NCI-H2227 (cell line): ENCODE measurements at regions not wholly inside any gene's neighbourhood (a gene's known extent, or its start where the extent isn't known, plus 50 kb on each side); places are given as distances from the start of the nearest gene placed in this dataset.

ENCODE experiments used
- DNase-seq: peaks from one replicate; lab custom pipeline; 2025; ENCODE audit not compliant: unreplicated experiment; lab: John Stamatoyannopoulos, UW

DNA sequence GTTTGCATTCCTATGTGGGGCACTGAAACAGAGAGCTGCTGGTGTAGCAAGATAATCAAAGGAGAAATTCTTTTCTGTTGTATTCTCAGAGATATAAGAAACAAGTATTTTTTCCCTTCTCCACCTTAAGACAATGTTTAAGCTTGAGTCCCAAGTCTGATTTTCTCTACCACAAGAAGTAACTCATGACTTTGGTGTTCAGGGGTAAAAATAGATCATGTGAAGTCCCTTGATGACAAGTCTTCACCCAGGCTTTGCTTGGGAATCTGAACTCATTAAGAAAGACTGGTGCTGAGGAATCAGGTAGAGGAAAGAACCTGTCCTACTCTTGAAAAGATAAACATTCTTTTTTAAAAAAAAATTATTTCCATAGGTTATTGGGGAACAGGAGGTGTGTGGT, 205.6 kb downstream of the ALDH8A1 start:
- no peak for DNase-seq

DNA sequence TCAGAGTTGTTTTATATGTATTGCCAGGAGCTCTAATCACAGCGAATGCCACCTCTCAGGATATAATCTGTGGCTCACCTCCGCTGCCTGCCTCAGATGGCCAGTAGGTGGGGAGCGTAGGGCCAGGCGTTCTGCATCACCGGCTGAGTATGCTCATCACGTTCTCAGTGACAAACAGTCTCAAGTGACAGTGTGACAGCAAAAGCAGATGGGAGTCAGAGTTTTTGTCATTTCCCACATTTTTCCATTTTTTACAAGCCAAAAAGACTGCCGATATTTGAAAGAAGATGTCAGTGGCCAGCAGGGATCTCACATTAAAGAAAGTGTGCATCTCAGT, 208.7 kb downstream of the ALDH8A1 start:
- DNase-seq = no peak

DNA sequence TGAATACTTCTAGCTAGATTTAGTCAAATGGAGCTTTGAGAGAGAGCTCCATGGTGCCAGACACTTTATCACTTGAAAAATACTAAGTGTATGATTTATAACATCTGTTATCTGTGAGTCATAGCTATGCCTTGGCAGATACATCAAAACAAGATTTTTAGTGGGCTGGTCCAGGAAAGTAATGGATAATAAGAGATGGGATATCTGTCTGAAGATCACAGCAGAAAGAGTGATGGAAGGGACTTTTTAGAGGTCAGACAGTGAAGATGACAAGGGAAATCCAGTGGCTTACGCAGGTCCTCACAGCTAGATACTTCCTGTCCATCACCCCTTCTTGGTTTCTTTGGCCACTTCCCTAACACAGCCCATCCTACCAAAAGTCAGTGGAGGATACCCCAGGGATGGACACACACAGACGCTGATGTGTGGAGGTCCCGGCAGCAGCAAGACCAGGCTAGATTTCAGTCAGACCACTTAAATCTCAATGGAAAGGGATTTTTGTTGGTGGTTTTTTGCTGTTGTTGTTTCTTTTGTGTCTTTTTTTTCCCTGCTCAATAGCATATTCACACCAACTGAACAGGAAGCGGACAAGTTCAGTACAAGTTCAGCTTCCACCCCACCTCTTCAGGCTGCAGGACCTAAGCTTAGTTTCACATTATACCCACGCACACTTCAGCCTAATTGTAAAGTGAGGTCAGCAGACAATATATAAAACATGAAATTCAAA, 209.3 kb downstream of the ALDH8A1 start:
- no peak for DNase-seq

DNA sequence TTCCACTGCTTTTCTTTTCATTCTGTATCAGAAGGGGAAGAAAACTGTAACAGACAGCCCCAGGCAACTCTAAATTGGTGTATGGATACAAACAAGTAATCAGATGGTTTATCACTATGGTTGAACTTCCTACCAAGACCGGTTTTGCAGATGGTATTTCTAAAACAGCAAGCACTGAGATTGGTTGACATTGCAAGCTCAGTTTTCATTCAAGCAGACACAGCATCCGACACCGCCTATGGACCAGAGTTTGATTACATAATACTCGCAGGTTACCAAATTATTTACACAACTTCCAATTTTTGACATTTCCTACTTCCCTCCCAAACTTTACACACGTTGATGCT, 209.9 kb downstream of the ALDH8A1 start:
- no peak for DNase-seq

DNA sequence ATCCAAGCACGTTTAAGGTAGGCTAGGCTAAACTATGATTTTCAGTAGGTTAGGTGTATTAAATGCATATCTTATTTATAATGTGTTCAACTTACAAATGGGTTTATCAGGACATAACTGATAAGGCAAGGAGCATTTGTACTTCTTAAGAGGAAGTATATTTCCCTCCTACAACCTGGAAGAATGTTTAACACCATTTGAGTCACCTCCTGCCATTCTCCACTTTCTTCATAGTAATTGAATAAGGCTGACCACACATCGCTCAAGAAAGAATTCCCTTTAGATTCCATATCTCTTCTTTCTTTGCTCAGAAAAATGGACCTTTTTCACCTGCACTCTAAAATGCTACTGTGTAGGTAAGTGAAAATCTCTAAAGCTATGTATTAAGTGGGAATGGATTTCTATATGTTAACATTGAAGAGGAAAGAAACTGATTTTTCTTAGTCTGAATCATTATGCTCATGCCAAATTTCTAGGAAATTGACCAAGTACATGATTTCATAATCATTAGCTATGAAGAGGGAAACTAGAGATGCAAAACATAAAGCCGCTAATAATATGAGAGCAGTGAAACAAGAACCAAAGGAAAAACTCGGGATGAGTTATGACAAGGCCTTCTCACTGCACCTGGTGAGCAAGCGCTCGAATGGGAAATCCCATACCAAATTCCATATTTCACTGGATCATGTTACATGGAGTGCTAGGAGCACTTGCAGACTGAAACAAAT, 210.4 kb downstream of the ALDH8A1 start:
- no peak for DNase-seq

DNA sequence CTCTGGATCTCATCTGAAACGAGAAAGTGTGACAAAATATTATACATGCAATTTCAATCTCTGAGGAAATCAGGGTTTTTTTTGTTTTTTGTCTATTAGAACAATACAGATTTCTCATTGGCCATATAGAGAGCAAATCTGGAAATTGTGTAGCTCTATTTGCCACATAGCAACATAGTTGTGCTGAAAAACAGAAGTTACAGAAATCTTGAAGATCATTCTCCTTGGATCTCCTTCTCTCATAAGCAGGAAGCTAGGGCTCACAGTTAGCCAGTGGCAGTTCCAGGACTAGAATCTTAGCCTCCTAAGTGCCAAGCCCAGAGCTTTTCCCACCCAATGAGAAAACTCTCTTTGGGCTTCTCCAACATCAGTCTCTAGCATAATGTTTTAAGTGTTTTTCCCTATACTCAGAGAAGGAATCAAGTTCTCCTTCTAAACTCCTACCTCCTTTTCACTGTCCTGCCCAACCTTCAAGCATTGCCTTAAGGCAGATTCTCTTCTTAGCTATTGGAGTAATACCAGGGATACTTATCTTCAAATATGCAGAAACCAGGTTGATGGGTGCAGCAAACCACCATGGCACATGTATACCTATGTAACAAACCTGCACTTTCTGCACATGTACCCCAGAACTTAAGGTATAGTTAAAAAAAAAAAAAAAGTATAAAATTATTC, 211.6 kb downstream of the ALDH8A1 start:
- no peak for DNase-seq

DNA sequence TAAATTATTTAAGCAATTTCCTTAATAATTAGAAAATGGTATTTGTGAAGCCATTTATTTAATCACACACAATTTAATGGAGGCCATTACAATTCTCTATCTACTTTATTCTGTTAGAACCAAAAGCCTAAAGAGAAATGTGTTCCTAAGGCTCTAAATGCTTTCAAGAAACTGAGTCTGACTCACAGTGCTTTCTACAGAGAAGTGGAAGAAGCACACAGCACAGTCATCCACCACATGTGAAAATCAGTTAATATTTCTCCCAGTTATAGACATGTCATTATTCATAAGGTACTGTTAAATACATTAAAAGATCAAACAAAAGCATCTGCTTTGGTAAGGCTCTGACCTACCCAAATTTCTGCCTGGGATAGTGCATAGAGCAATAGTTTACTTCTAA, 214.4 kb downstream of the ALDH8A1 start:
- DNase-seq = no peak

DNA sequence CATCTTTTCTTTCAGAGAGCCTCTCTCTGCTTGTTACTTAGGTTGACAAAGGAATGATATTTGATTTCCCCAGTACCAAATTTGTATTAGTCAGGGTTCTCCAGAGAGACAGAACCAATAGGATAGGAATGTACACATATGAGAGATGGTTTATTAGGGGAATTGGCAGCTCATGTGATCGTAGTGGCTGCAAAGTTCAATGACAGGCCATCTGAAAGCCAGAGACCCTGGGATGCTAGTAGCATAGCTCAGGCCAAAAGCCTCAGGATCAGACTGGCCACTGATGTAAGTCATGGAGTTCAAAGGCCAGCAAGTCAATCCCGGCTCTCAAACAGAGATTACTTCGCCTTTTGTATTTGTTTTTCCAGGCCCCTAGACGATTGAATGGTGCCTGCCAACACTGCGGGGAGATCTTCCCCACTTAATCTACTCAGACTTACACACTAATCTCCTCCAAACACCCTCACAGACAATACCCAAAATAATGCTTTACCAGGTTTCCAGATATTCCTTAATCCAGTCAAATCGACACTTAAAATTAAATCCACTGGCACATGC, 215.5 kb downstream of the ALDH8A1 start:
- DNase-seq = no peak

DNA sequence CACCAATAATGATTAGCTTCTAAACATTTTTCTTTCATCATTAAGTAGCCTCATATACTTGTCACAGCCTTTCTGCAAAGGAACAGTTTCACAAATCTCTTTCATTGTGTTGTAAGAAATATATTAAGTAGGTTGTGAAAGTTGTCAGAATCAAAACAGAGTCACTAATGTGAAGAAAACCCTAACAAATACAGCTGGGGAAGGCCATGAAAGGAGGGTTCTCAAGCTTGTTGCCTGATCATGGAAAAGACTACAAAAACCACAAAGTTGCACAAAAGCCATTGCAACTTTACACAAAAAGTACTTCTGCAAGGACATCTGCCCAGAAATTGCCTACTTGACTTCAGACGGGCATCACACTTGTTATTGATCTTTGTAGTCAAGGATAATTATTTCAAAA, 216.1 kb downstream of the ALDH8A1 start:
- DNase-seq = no peak

DNA sequence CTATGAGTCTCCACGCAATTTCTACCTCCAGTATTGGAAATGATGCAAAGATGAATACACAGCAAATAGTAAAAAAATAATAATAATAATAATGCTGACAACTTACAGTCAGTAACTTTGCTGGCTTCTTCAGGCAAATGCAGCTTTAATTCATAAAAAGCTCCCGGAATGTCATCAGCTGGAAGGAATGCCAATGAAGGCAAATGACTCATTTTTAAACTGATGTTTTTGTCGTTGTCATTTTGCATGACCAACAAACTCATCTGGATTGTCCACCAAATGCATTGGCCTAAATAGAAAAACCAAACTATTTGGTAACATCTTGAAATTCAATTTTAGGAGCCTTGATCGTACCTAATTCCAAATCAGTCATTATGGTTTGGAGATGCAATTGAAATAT, 217.1 kb downstream of the ALDH8A1 start:
- no peak for DNase-seq

DNA sequence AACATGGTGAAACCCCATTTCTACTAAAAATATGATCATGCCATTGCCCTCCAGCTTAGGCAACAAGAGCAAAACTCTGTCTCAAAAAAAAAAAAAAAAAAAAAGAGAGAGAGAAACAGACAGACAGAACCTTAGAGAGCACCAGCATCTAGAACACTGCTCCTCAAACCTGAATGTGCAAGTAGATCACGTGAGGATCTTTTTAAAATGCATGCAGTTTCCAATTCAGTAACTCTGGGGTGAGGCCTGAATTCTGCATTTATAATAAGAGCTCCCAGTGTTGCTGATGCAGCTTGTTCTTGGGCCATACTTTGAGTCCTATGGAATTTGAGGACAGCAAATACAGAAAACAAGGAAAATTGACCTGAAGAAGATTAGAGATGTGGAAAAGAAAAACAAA, 218.3 kb downstream of the ALDH8A1 start:
- no peak for DNase-seq

DNA sequence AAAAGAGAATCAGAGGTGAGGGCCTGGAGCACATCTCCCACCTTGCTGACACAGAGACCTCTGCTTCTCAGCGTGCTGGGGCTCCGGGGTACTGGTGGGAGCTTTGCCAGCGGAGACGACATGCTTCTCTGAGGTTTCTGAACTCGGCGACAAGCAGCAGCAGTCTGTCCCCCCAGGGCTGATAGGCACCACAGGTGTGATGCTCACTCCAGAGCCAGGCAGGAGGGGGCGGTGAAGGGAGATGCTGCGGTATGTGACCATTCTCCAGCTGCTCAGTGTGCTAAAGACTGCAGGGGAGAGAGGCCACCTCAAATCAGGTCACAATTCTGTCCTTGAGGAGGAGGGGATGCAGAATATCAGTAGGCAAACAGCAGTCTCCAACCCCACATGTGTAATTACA, 219.9 kb downstream of the ALDH8A1 start:
- no peak for DNase-seq

DNA sequence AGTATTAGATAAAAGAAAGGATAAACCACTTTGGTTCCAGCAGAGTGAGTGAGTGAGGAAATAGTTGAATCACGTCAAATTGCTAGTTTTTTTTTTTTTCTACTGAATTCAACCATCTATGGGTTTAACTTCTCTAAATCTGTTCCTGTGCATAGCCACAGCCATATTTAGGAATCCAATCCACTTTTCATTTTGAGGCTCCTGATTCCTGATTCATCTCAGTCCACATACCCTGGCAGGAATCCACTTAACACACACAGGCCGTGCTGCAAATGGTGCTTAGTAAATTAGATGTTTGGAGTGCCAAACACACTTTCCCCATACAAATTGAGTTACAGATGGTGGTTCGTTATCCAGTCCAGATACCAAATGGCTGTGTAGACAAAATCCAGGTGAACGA, 220.3 kb downstream of the ALDH8A1 start:
- no peak for DNase-seq

DNA sequence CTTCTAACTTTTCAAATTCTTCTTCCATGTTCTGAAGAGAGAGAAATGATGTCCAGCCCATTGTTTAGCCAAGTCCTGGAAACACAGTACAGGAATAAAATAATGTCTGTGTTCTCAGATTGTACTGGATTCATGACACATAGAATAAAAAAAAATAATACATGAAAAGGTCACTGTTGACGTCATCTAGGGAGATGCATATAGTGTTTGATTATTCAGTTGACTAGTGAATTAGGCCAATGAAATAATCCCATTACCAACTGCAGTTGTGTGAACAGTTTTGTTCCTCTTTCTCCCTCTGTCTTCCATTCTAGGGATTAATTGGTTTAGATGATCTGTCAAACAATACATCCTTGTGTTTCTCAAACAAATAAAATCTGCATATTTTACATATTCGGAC, 222.8 kb downstream of the ALDH8A1 start:
- DNase-seq = no peak

DNA sequence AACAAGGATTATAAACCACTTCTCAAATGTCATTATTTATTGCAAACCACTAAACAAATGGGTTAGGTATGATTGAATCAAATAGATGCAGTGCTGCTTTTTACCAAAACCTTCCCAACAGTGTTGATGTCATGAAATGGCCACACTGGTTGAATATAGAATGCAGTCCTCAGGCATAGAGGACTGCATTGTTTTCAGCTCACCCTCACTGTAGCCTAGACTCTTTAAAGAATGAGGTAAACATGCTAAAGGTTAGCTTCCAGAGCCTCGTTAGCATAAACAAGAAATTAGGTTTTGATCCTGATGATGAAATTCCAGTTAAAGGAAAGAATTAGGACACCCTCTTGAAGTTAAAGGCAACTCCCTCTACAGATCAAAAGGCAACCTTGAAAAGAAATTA, 224.3 kb downstream of the ALDH8A1 start:
- no peak for DNase-seq

DNA sequence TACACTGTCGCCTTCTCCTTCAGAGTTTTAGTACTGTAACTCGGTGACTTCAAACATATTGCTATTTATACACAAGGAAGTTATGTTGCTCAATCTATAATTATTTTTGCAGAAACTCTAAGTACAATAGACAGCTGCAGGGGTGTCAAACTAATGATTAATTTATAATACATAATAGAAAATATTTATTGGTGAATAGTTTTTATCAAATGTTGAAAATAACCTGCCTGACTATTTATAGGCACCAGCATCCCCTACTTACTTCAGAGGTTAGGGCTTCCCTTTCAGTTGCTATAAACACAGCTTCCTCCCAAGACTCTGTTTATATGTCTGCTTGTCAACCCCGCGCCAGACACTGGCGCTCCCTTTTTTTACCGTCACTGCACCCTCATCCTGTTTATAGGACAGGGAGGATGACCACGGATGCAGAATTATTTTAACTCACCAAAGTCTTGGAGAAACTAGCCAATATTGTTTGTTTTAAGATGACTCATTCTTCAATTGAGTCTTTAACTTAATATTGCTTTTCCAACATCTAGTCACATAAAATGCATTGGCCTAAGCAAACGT, 225.0 kb downstream of the ALDH8A1 start:
- DNase-seq = no peak

DNA sequence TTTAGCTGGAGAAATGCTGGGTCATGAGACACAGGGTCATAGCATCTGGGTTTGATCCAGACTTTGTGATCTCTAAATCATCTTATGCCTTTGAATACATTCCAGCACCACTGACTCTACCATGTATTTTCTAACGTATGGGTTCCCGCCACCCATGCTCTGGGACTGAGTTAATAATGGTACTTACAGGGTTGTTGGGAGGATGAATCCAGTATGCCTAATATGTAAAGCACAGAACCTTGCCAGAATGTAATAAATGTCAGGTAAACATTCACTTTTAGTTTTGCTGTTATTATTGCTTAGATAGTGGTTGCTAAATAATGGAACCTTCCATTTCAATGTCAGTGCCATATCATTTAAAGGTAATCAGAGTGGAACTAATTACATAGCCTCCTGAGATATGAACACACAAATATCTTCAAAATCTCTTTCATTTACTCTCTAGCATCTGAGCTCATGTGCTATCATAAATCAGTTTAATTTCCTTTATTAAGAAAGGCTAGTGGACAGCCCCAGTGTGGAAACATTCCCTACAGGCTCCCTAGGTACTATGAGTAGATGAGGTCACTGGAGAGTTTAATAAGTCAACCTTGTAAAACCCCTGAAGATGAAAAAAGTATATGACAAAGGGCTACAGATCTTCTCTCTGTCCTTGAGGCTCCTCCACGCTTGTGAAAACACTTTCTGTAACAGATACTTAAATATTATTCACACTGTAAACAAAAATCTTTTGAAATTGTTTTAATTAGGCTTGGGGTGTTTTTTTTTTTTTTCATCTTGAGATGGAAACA, 226.6 kb downstream of the ALDH8A1 start:
- DNase-seq = no peak

DNA sequence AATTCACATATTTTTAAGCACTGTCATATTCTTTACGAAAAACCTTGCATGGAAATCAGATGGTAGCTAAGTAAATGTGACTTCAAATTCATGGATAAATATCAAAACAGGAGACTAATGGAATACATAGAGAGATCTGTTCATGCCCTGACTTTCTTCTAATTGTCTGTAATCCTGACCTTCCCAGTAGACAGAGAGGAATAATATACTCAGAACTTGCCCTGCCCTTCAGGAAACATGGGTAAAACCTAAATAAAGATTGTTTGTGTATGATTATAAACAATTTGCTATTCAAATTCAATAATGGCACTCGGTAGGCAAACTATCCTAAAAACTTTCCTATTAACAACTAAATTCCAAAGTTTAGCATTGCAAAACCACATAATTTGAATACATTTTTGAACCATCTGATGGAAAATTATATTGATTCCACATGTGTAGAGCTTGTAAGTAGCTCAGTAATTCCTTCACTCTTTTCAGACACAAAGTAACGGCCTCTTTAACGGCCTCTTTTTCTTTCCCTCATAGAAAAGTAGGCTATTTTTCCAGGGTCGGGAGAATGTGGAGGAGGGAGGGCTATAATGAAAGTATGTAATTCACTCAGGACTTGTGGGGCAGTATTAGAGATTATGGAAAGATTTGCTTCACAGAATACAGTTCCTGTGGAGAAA, 227.6 kb downstream of the ALDH8A1 start:
- DNase-seq = no peak

DNA sequence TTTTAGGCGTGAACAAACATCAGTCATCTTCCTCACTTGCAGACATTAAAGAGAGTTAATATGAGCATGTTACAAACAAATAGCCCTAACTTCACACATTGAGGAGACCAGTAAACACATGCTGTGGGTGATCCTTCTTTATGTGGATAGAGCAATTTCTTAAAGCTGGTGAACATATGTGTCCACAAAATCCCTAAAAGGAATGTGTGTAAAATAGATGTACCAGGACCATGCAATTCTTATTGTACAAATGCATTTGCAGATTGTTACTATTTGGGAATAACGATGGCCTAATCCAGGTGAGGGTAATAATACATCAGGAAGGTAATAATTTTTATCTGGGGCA, 228.9 kb downstream of the ALDH8A1 start:
- DNase-seq = no peak

DNA sequence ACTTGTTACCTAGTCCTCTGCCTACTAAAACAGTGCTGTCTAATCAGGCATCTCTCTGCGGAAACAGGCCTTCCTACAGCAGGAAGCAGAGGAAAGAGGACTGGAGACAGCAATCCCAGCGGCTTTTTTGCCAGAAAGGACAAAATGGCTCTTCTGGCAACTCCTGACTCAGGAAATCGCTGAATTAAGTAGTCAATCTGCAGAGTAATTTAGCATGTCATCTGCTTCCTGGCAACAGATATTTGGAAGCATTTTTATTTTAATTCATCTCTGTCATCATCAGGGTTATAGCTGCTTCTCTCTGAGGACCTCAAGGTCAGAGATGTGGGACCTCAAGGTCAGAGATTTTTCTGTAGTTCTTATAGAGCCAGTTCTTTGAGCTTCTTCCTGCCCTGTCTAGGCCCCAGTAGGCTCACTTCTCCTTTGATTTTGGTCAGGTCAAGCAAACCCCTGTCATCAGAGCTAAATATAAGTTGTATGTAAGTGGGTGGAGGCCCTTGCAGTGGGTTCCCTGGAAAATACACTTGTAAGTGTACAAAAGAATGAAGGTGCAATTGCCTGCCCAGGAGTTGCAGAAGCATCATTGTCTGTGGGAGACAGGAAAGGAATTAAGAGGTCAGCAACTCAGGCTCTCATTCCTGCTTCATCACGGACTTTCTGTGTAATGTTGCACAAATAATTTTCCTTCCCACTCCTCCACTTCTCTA, 229.4 kb downstream of the ALDH8A1 start:
- DNase-seq = peak; percentile 7
